HG02642 (cell line): ENCODE measurements at regions not wholly inside any gene's neighbourhood (a gene's known extent, or its start where the extent isn't known, plus 50 kb on each side); places are given as distances from the start of the nearest gene placed in this dataset.
"Not testable (repeated sequence)": the region's sequence is repeated elsewhere in the genome, so short reads cannot be mapped to it uniquely, and the experiment has no call there.

ENCODE experiments used
- ATAC-seq: cut with Tn5 transposase; IDR thresholded peaks from one replicate; pipeline ENCODE4 v1.9.1; 2021; ENCODE audit warnings: mild to moderate bottlenecking; ENCODE audit not compliant: unreplicated experiment, poor library complexity

DNA sequence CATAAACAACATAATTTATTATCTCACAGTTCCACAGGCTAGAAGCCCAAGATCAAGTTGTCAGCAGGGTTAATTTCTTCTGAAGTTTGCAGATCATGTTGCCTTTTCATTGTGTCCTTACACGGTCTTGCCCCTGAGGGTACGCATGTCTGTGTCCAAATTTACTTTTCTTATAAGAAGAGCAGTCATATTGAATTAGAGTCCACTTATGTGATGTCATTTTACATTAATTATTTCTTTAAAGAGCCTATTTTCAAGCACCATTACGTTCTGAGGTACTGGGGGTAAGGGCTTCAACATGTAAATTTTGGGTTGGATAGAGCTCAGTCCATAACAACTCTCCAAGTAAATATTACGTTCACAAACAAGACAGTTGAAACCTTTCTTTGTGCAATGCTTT lies 236.6 kb upstream of the OR4E1 start:
- ATAC-seq, result no peak

GRCh38 chr14:21902561-21903181 lies 229.1 kb upstream of the OR4E1 start:
- ATAC-seq, result no peak

DNA sequence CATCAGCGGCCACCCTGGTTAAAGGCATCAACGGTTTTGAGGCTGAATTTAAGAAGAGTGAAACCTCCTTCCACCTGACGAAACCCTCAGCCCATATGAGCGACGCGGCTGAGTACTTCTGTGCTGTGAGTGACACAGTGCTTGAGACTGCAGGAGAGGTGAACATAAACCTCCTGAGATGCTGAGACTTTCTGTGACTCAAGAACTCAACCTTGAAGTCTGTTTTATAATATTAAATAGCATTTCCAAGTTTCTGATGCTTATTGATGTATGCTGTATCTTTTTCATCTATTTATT lies 221.2 kb upstream of the OR4E1 start:
- ATAC-seq, result not testable (repeated sequence)

GRCh38 chr14:21894003-21894897 lies 220.6 kb upstream of the OR4E1 start:
- no peak for ATAC-seq

DNA sequence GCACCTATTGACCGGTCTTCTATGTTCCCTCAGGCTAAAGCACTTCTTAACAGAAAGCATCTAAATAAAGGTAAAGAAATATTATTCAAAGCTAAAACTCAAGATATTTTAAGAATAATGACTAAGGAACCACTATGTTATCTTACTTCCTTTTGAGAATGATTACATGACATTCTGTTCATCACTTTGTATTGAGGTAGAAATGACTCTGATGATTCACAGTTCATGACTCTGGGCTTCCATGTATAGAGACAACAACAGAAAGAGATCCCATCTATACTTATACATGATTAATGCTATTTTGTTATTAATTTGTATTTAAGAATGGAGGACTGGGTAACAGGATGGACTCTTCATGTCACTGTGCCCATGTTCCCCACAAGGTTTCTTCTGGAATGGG lies 218.3 kb upstream of the OR4E1 start:
- no peak for ATAC-seq

DNA sequence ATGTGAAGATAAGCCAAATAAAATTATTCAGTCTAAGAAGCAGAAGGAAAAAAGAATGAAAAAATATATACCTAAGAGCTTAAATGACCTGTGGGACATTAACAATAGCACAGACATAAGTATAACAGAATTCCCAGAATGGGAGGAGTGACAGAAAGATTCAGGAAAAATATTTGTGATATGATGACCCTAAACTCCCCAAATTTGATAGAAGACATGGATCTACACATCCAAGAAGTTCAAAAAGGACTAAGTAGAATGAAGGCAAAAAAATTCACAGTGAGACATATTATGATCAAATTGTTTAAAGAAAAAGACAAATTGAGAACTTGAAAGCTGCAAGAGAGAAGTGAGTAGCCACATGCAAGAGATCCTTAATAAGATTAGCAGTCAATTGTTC lies 211.4 kb upstream of the OR4E1 start:
- no peak for ATAC-seq

- no peak for ATAC-seq
Observed at GRCh38 chr14:21882226-21882625, 208.6 kb upstream of the OR4E1 start.

- no peak for ATAC-seq
Observed at GRCh38 chr14:21880918-21881317, 207.3 kb upstream of the OR4E1 start.

DNA sequence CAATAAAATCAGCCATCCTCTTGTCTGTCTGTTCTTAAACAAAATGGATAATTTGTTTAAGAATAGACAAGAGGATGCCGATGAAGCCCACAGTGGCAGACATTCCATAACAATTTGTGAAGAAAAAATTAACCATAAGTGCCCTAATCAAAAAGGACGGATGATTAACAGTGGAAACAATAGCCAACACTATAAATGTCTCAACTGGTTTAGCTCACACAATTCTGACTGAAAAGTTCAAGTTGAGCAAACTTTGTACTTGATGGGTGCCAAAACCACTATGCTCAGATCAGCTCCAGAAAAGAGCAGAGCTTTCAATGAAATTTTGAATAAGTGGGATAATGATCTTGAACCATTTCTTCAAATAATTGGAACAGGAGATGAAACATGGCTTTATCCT lies 202.2 kb upstream of the OR4E1 start:
- no peak for ATAC-seq

DNA sequence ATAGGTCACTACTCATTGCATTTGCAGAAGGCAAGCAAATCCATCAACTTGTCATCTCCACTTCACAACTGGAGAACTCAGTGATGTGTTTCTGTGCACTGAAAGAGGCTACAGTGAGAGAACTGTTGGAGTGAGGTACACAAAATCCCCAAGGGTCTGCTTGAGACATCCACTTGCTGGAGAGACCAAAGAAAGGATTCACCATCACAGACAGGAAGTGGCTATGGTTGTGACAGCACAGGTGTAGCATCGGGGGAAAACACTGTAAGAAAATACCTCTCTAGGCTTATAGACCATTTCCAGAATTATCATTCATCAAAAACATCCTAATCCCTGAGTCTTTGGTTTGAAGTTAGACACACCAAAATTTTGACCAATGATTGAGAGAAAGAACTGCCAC lies 201.3 kb upstream of the OR4E1 start:
- ATAC-seq, result no peak

GRCh38 chr14:21874167-21874566 lies 200.5 kb upstream of the OR4E1 start:
- ATAC-seq, result no peak

DNA sequence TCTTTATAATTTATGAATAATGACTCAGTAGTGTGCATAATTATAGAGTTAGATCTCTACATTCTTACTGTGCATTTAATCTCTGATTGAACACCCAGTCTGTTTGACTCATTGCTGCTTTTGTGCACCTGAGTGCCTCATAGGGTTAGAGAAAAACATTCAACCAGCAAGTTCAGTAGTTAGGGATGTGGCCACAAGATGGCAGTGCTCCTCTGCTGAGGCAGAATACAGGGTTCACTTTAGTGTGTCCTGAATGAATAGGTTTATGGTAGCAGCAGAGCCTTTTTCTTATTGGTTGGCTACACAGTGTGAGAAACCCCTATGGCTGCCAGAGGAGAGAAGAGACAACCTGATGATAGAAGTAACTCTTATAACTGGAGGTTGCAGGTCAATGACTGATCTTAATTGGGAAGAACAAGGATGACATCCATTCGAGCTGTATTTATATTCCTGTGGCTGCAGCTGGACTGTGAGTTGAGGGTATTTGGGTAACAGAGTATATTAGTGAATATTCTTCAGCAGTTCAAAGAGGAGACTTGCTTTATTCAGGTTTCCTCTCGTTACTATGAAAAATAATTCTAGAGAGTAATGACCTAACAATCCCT lies 194.9 kb upstream of the OR4E1 start:
- ATAC-seq, result no peak

DNA sequence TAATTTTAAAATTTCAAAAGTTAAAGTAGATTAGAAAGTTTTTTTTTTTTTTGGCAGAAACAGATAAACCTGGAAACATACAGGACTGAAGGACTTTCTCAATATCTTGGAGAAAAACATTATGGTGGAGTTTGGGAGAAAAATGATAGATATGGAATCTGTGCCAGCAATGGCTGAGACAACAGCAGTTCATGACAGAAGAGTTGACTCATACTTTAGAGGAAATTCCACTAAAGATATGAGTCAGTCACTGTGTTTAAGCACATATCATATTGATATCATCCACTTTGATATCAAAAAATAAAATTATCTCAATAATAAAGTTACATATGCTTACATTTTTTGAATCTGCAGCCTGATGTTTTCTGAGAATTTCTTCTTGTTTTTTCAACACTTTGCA lies 193.9 kb upstream of the OR4E1 start:
- ATAC-seq, result no peak

DNA sequence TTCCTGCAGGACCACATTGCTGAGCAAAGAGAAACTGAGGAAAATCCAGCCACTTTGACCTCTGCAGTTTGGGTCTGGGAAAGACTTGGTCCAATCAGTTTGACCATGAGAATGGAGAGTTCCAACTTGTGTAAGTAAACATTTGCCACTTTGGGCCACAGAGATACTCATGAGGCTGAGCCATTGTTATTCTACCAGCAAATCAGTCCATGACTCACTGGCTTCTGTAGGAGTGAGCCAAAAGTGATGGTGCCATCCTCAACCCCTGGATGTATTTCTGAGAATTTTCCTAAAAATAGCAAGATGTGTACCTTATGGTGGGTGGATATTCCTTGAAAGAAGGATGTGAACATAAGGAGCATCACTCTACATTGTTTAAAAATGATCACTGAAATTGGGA lies 192.9 kb upstream of the OR4E1 start:
- no peak for ATAC-seq

- ATAC-seq, result no peak
Observed at GRCh38 chr14:21863289-21863688, 189.7 kb upstream of the OR4E1 start.

GRCh38 chr14:21861153-21861552 lies 187.5 kb upstream of the OR4E1 start:
- ATAC-seq, result no peak

GRCh38 chr14:21860172-21860571 lies 186.6 kb upstream of the OR4E1 start:
- ATAC-seq, result no peak

DNA sequence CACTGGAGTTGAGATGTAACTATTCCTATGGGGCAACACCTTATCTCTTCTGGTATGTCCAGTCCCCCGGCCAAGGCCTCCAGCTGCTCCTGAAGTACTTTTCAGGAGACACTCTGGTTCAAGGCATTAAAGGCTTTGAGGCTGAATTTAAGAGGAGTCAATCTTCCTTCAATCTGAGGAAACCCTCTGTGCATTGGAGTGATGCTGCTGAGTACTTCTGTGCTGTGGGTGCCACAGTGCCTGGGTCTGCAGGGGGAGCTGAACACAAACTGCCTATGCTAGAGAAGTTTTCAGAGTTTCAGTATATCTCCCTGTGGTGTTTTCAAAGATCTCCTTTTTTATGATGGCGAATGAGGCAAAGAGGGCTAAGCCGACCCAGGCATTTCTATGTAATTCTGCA lies 179.2 kb upstream of the OR4E1 start:
- no peak for ATAC-seq

GRCh38 chr14:21852061-21852664 lies 178.5 kb upstream of the OR4E1 start:
- ATAC-seq, result no peak

DNA sequence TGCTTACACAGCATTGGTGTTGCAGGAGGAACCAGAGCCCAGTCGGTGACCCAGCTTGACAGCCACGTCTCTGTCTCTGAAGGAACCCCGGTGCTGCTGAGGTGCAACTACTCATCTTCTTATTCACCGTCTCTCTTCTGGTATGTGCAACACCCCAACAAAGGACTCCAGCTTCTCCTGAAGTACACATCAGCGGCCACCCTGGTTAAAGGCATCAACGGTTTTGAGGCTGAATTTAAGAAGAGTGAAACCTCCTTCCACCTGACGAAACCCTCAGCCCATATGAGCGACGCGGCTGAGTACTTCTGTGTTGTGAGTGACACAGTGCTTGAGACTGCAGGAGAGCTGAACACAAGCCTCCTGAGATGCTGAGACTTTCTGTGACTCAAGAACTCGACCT lies 173.3 kb upstream of the OR4E1 start:
- not testable (repeated sequence) for ATAC-seq

DNA sequence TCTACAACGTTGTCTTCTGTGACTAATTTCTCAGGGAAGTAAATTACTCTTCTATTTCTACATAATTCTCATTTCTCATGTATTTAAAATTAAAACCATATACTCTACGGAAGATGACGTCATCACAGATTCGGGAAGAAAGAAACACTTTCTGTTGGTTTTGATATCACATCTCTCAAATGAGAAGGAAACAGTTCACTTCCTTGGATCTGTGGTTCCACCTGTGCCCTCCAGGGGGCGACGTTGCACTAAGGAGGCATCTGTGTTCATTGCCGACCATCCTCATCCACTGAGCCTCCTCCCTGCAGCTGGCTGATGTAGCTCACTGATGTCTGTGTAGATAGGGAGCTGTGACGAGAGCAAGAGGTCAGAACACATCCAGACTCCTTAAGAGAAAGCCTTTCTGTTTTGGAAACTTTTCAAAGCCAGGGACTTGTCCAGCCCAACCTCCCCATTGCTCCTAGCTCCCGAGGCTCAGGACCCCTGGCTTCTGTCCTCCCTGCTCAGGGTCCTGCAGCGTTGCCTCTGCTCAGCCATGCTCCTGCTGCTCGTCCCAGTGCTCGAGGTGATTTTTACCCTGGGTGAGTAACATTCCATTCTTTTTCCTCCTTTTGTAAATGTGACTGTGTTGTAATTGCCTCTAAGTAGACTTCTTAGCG lies 172.7 kb upstream of the OR4E1 start:
- no peak for ATAC-seq
